Fibroblast of skin of right quadriceps (primary cell): ENCODE measurements at regions not wholly inside any gene's neighbourhood (a gene's known extent, or its start where the extent isn't known, plus 50 kb on each side); places are given as distances from the start of the nearest gene placed in this dataset.
"Not testable (repeated sequence)": the region's sequence is repeated elsewhere in the genome, so short reads cannot be mapped to it uniquely, and the experiment has no call there.

Source experiments
- DNase-seq: peaks from one replicate; pipeline ENCODE4 v3.0.0-alpha.2; 2013

- DNase-seq: peak; percentile 71
Measured at GRCh38 chr7:47088329-47089067, 493.4 kb downstream of the TNS3 start.

GRCh38 chr7:47087866-47088265 is 494.0 kb downstream of the TNS3 start:
- DNase-seq: peak; percentile 29

GRCh38 chr7:47085491-47086275 is 496.2 kb downstream of the TNS3 start:
- DNase-seq: no peak

- no peak for DNase-seq
Measured at GRCh38 chr7:47083476-47084250, 498.2 kb downstream of the TNS3 start.

GRCh38 chr7:47080816-47081215 is 501.1 kb downstream of the TNS3 start:
- DNase-seq: peak; percentile 30

DNA sequence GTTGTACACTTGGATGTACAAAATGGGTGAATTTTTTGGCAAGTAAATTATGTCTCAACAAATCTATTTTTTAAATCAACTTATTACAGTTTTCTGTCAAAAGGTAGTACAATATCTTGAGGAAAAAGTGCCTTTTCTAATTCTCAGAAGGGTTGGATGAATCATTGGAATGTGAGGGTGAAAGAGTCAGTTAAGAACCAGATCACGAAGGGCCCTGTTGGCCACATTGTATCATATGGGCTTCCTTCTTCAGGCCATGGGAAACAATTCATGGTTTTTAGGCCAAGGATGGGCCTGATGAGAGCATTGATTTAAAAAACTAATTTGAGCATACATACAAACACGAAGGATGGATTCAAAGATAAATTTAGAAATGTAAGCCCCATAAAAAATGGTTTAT is 503.7 kb downstream of the TNS3 start:
- peak; percentile 37 for DNase-seq

GRCh38 chr7:47074702-47075153 is 507.2 kb downstream of the TNS3 start:
- DNase-seq: no peak

- DNase-seq: no peak
Measured at GRCh38 chr7:47073284-47073683, 508.6 kb downstream of the TNS3 start.

GRCh38 chr7:47071866-47072265 is 510.0 kb downstream of the TNS3 start:
- no peak for DNase-seq

DNA sequence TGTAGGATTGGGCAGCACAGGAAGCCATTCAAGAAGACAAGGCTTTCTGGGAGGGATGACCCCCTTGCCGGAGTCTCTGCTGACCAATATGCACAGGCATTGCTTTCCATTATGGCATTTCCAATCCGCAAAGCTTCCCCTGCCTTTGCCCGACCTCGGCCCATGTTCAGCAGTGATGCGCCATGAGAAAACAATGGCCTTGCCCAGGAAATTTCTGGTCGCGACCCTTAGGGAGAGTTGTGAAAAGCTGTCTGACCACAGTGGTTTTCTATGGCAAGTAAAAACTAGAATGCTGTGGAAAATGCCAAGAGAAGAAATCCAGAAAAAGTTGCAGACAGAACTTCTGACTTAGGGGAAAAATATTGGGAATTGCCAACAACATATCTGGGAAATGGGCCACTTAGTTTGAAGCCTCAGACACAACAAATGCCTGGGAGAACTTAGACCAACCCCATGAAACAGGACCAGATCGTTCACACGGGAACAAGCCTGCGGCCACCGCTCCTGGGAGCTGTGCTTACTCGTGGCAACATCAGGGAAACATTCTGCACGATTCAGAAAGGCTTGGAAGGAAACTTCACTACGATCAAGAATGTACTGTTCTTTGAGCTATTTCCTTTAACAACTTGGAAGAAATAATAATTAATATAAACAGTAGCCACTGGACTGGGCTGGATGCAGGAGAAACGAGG is 512.4 kb downstream of the TNS3 start:
- DNase-seq: no peak

- DNase-seq: no peak
Measured at GRCh38 chr7:47066976-47067614, 514.8 kb downstream of the TNS3 start.

DNA sequence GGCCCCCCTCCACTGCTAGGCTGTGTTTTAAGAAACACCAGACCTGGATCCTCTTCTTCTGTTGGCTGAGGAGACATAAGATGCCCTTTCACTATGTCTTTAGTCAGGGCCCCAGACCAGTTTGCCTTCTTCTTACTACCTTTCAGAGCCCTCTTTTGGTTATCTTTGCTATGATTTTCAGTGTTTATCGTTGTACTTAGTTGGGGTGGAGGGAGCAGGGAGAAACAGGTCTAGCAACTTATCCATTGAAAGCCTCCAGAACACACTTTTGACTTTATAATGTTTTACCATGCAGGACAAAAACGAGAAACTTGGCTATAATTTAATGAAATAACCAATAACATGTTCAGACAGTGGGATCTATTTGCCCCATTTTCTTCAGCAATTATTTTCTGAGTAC is 525.2 kb downstream of the TNS3 start:
- DNase-seq: no peak

DNA sequence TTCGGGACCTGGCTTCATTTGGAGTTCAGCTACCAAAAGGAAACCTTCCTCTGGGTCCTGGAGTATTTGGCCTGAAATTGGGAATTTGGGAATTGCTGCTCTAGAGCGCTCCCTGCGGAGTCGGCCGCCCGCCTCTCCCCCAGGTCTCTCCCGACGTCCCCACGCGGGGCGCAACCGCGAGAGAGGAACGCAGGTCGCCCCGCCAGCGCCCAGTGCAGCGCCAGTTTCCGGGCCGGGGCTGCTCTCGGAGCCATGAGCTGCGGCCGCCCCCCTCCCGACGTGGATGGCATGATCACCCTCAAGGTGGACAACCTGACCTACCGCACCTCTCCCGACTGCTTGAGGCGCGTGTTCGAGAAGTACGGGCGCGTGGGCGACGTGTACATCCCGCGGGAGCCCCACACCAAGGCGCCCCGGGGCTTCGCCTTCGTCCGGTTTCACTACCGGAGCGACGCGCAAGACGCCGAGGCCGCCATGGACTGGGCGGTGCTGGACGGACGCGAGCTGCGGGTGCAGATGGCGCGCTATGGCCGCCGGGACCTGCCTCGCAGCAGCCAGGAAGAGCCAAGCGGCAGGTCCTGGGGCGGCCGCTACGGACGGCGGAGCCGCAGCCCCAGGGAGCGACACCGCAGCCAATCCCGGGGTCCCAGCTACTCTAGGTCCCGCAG is 529.2 kb downstream of the TNS3 start:
- DNase-seq: not testable (repeated sequence)

DNA sequence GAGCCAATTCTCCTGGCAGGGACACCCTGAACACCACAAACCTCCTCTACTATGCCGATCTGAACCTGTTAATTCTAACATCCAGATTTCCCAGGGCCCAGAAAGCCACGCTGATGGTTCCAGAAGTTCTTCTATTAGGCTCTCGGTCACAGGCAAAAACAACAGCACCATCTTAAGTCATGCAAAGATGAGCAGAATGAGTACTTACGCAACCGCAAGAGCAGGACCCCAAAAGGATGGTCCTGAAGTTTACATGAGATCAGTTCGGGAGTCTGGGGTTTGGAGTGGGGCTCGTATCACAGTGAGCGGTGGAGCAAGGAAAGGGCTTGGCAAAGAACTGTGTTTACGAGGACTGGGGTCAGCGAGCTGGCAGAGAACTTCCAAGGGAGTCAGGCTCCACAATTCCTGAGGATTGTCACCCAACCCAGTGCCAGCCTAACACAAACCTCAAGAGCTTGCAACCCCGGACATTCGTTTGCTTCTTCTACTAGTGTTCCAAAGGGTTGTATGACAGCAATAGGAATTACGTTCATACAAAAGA is 532.6 kb downstream of the TNS3 start:
- no peak for DNase-seq

DNA sequence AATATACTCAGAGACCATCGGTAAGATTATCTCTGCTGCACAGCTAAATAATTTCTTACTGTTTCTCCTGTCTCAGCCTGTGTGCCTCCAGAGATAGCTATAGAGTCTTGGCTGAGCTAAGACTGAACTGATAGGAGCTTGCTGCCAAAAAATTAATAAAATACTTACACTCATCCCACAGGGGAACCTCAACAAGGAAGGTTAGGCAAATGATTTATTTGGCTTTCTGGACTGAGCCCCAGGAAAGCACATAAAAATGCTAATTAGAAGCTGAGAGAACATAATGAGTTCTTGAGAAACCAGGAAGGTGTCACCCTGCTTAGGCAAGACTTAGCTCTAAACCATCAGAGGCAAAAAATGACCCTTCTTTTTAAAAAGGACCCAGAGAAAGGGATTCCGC is 534.5 kb downstream of the TNS3 start:
- peak; percentile 77 for DNase-seq

DNA sequence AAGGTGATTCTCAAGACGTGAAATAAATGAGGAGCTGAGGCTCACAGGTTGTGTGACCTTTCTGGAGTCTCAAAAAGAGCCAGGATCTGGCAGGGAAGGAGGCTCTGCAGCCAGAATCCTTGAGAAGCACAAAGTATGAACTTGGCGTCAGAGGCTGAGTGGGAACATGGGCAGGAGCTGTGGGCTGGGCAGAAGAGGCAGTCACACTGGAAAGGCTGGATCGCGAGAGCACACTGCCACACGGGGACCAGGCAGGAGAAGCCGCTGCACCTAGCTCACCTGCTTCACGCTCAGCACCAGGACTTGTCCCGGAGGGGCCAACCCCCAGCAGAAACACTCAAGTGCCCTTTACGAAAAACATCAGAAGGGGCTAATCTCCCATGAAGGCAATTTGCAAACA is 535.0 kb downstream of the TNS3 start:
- DNase-seq: no peak

GRCh38 chr7:47045207-47046051 is 536.5 kb downstream of the TNS3 start:
- DNase-seq: peak; percentile 59

GRCh38 chr7:47044625-47045024 is 537.3 kb downstream of the TNS3 start:
- DNase-seq: no peak

DNA sequence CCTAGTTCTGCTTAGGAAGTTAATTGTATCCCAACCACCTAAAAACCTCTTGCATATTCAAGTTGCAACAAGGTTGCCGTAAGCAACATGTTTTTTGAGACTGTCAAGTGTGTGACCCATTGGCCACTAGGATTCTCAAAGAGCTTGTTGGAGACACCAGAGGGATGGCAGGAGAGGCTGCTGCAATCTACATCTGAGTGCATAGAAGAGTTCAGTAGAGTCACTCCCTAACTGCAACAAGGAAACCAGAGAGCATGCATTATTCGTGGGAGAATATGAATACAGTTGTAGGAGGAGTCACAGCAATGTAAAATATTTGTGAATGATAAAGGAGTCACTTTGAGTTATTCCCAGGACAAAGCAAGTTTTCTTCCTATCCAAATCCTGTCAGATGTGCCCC is 538.6 kb downstream of the TNS3 start:
- no peak for DNase-seq

DNA sequence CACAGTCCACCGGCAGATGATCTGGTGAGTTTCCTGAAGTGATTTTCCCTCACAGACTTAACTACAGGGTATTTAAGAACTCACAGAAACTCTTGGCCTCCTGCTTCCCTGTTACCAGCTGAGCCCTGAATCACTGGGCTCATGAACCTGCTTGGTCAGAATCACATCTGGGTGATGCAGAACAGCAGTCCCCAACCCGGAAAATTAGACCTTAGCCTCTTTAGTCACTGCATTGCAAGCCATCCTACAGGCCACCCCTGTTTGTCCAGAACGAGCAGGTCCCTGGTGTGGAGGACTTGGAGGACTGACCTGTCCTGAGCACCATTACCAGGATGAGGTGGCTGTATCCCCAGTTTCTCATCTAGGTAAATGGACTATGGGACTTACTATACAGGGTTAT is 539.2 kb downstream of the TNS3 start:
- DNase-seq: no peak
